Ishikawa (cell line): ENCODE measurements at regions not wholly inside any gene's neighbourhood (a gene's known extent, or its start where the extent isn't known, plus 50 kb on each side); places are given as distances from the start of the nearest gene placed in this dataset.

Source experiments
- CEBPB ChIP-seq: IDR thresholded peaks from 2 replicates; pipeline ENCODE4 v1.6.1; 2012
- CREB1 ChIP-seq: IDR thresholded peaks from 2 replicates; pipeline ENCODE4 v1.6.1; 2012; ENCODE audit warnings: low read depth
- EGR1 ChIP-seq: IDR thresholded peaks from 2 replicates; pipeline ENCODE4 v1.6.1; 2012
- EP300 ChIP-seq: IDR thresholded peaks from 2 replicates; pipeline ENCODE4 v1.6.1; 2012; ENCODE audit warnings: borderline replicate concordance
- FOXM1 ChIP-seq: IDR thresholded peaks from 2 replicates; pipeline ENCODE4 v1.6.1; 2012; ENCODE audit warnings: low read depth, borderline replicate concordance
- NFIC ChIP-seq: IDR thresholded peaks from 2 replicates; pipeline ENCODE4 v1.6.1; 2012
- RAD21 ChIP-seq: IDR thresholded peaks from 2 replicates; pipeline ENCODE4 v1.6.1; 2012; ENCODE audit warnings: low read depth
- TAF1 ChIP-seq: IDR thresholded peaks from 2 replicates; pipeline ENCODE4 v1.6.1; 2012; ENCODE audit warnings: low read depth, mild to moderate bottlenecking
- TCF12 ChIP-seq: IDR thresholded peaks from 2 replicates; pipeline ENCODE4 v1.6.1; 2012; ENCODE audit warnings: low read depth
- TEAD4 ChIP-seq: IDR thresholded peaks from 2 replicates; pipeline ENCODE4 v1.6.1; 2012
- YY1 ChIP-seq: IDR thresholded peaks from 2 replicates; pipeline ENCODE4 v1.6.1; 2012; ENCODE audit warnings: low read depth
- ZBTB7A ChIP-seq: IDR thresholded peaks from 2 replicates; pipeline ENCODE4 v1.6.1; 2012; ENCODE audit warnings: low read depth
- TF ChIP-seq, protein P1 (sequence below): IDR thresholded peaks from 2 replicates; pipeline ENCODE4 v1.6.1; 2012; ENCODE audit warnings: low read depth, mild to moderate bottlenecking
- TF ChIP-seq, protein P2 (sequence below): IDR thresholded peaks from 2 replicates; pipeline ENCODE4 v1.6.1; 2012
- TF ChIP-seq, protein P3 (sequence below): IDR thresholded peaks from 2 replicates; pipeline ENCODE4 v1.6.1; 2012

DNA sequence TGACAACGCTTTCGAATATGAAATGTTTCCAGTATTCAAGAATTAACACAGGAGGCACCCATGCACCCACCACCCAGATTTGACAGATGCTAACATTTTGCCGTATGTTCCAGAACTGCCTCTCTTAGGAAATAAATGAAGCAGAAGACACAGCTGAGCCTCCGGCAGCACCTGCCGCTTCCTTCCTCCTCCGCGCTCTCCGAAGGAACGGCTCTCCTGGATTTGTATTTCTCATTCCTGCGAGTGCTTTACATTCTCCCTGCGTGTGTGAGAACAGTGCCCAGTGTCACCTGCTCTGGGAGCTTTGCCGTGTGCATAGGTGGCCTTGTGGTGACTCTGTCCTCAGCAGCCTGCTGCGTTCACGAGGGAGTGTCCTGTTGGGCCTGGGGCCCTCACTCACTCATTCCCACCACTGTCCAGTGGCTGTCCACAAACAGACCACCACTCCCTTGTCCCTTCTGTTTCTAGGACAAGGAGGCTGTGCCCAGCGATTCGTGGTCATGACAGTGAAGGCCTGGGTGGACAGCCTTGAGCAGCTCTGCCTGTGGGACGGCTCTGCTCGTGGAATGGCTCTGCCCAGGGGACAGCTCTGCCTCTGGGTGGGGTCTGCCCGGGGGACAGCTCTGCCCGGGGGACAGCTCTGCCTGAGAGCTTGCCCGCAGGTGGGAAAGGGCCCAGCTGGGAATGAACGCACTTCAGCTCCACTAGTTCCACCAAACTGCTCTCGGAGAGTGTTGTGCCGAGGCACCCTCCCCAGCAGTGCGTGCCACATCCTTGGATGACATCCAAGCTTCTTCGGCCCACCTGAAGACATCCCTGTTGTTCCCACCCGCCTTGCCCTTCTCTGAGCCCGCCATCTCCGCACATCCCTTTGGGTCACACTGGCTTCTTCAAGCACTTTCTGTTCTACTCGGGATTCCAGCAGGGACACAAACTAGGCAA lies 170.5 kb upstream of the PPP1R26 start:
- TF ChIP-seq TEAD4 (no peak), EP300 (no peak), YY1 (no peak), CEBPB (no peak), EGR1 (no peak), TAF1 (no peak), RAD21 (no peak), NFIC (no peak), CREB1 (no peak), ZBTB7A (no peak), TCF12 (no peak), FOXM1 (no peak)
- TF ChIP-seq, protein P1, sequence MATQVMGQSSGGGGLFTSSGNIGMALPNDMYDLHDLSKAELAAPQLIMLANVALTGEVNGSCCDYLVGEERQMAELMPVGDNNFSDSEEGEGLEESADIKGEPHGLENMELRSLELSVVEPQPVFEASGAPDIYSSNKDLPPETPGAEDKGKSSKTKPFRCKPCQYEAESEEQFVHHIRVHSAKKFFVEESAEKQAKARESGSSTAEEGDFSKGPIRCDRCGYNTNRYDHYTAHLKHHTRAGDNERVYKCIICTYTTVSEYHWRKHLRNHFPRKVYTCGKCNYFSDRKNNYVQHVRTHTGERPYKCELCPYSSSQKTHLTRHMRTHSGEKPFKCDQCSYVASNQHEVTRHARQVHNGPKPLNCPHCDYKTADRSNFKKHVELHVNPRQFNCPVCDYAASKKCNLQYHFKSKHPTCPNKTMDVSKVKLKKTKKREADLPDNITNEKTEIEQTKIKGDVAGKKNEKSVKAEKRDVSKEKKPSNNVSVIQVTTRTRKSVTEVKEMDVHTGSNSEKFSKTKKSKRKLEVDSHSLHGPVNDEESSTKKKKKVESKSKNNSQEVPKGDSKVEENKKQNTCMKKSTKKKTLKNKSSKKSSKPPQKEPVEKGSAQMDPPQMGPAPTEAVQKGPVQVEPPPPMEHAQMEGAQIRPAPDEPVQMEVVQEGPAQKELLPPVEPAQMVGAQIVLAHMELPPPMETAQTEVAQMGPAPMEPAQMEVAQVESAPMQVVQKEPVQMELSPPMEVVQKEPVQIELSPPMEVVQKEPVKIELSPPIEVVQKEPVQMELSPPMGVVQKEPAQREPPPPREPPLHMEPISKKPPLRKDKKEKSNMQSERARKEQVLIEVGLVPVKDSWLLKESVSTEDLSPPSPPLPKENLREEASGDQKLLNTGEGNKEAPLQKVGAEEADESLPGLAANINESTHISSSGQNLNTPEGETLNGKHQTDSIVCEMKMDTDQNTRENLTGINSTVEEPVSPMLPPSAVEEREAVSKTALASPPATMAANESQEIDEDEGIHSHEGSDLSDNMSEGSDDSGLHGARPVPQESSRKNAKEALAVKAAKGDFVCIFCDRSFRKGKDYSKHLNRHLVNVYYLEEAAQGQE = no peak
- TF ChIP-seq, protein P2, sequence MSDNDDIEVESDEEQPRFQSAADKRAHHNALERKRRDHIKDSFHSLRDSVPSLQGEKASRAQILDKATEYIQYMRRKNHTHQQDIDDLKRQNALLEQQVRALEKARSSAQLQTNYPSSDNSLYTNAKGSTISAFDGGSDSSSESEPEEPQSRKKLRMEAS = no peak
- TF ChIP-seq, protein P3, sequence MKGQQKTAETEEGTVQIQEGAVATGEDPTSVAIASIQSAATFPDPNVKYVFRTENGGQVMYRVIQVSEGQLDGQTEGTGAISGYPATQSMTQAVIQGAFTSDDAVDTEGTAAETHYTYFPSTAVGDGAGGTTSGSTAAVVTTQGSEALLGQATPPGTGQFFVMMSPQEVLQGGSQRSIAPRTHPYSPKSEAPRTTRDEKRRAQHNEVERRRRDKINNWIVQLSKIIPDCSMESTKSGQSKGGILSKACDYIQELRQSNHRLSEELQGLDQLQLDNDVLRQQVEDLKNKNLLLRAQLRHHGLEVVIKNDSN = no peak

DNA sequence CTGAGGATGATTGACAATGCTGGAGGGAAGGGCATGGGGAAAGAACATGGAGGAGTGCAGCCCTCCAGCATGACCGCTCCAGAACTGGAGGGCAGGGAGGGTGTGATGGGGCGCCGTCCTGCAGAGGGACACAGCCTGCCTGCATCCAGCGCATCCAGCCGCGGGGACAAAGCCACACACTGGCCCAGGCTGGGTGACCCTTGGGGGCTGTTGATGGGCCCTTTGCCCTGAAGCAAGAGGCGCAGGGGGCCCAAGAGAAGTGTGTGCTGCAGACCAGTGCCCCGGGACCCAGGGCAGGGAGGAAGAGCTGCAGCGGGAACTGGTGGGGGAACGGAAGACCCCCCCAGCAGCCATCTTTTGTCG lies 169.8 kb upstream of the PPP1R26 start:
- TF ChIP-seq, protein P1 = no peak

DNA sequence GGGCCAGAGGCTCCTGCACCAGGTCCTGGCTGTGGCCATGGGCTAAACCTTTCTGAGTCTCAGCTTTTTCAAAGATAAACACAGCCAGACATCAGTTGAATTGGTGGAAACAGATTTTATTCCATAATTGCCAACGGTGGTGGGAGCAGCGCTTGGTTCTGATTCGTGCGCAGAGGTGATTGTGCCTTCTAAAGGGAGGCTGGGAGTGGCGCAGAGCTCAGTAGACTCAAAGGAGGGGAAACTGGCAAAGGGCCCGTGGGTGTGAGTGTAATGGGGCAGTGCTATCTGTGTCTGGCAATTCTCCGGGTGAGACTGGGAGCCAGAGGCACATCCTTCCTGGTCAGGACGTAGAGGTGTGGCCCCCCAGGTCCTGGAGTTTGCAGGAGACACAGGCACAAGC lies 169.4 kb upstream of the PPP1R26 start:
- TF ChIP-seq TEAD4 = no peak
- no peak for TF ChIP-seq FOXM1
- TF ChIP-seq EGR1 = no peak

DNA sequence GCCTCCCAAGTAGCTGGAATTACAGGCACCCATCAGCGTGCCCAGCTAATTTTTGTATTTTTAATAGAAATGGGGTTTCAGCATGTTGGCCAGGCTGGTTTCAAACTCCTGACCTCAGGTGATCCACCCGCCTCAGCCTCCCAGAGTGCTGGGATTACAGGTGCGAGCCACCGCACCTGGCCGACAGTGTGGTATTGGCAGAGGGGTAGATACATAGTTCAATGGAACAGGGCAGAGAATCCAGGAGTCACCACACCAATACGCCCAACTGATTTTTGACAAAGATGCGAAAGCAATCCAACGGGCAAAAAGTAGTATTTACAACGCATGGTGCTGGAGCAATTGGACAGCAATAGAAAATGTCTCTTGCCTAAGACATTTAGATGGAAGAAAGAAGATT lies 164.0 kb upstream of the PPP1R26 start:
- no peak for TF ChIP-seq RAD21
- TF ChIP-seq EP300 = no peak
- no peak for TF ChIP-seq YY1
- TF ChIP-seq, protein P2 = no peak
- TF ChIP-seq, protein P3 = no peak
- TF ChIP-seq TEAD4 = no peak
- TF ChIP-seq TCF12 = no peak
- TF ChIP-seq NFIC = no peak
- TF ChIP-seq, protein P1 = no peak
- no peak for TF ChIP-seq EGR1
- TF ChIP-seq ZBTB7A = no peak
- TF ChIP-seq CEBPB = no peak
- no peak for TF ChIP-seq CREB1
- no peak for TF ChIP-seq TAF1
- TF ChIP-seq FOXM1 = no peak

DNA sequence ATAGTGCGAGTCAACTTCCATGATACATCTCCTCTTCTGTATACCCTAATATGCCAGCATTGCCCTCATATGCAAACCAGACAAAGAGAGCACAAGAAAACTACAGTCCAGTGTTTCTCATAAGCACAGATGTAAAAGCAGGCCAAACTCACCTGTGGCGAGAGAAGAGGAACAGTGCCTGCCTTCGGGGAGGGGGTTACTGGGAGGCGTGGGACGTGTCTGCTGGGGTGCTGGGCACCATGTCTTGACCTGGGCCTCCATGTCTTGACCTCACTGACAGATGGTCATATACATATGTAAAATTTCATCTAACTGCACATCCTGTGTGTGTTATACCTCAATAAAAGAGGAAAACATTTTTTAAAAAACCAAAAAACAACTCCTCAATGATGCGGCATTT lies 159.3 kb upstream of the PPP1R26 start:
- TF ChIP-seq EGR1 (no peak), CREB1 (no peak), FOXM1 (no peak), TCF12 (no peak), RAD21 (no peak), TAF1 (no peak), YY1 (no peak), CEBPB (no peak), EP300 (no peak), NFIC (no peak), ZBTB7A (no peak)
- TF ChIP-seq, protein P2 = no peak
- TF ChIP-seq, protein P1 = no peak
- TF ChIP-seq, protein P3 = no peak
